Liver (tissue), 7 donors: ENCODE measurements at regions not wholly inside any gene's neighbourhood (a gene's known extent, or its start where the extent isn't known, plus 50 kb on each side); places are given as distances from the start of the nearest gene placed in this dataset.

Experiments
- DNase-seq: peaks from one replicate; pipeline ENCODE4 v3.0.0-alpha.2; 2017; ENCODE audit warnings: low spot score
- H3K27ac ChIP-seq, 2 donors: one replicate each; pipeline ENCODE4 v1.7.0; 2013; ENCODE audit warnings: inconsistent platforms in 2 of 2, low read length in 2 of 2, control low read depth in 1 of 2, low read depth in 1 of 2, mild to moderate bottlenecking in 1 of 2
- H3K27me3 ChIP-seq, 4 donors: one replicate each; pipeline versions ENCODE4 v1.6.1 to v1.7.0; 2013; ENCODE audit warnings: low read length in 3 of 4, inconsistent platforms in 1 of 4, mild to moderate bottlenecking in 1 of 4, moderate library complexity in 1 of 4; ENCODE audit not compliant: control insufficient read depth in 4 of 4, insufficient read depth in 4 of 4
- H3K36me3 ChIP-seq, 4 donors: one replicate each; pipeline versions ENCODE4 v1.6.1 to v1.7.0; 2013; ENCODE audit warnings: low read length in 3 of 4, mild to moderate bottlenecking in 3 of 4, low read depth in 1 of 4, moderate library complexity in 1 of 4; ENCODE audit not compliant: control insufficient read depth in 4 of 4, insufficient read depth in 3 of 4
- H3K4me1 ChIP-seq, 4 donors: one replicate each; pipeline versions ENCODE4 v1.6.1 to v1.7.0; 2013; ENCODE audit warnings: low read length in 3 of 4, mild to moderate bottlenecking in 3 of 4, moderate library complexity in 1 of 4; ENCODE audit not compliant: control insufficient read depth in 4 of 4, insufficient read depth in 4 of 4
- H3K4me3 ChIP-seq, 3 donors: one replicate each; pipeline versions ENCODE4 v1.6.1 to v1.7.0; 2013; ENCODE audit warnings: low read length in 3 of 3, control low read depth in 1 of 3, low read depth in 1 of 3, mild to moderate bottlenecking in 1 of 3
- H3K9ac ChIP-seq, 2 donors: one replicate each; pipeline ENCODE4 v1.7.0; 2013; ENCODE audit warnings: low read length in 2 of 2, mild to moderate bottlenecking in 2 of 2, moderate library complexity in 2 of 2, control low read depth in 1 of 2, low read depth in 1 of 2
- H3K9me3 ChIP-seq, 4 donors: one replicate each; pipeline versions ENCODE4 v1.6.1 to v1.7.0; 2013; ENCODE audit warnings: low read length in 3 of 4; ENCODE audit not compliant: control insufficient read depth in 4 of 4
- ATF3 ChIP-seq: IDR thresholded peaks from 2 replicates; pipeline ENCODE4 v1.6.1; 2016; ENCODE audit warnings: antibody characterized with exemption
- CTCF ChIP-seq: fragments of 150-350 bp; IDR thresholded peaks from 2 replicates; pipeline ENCODE4 v1.5.1; 2017; ENCODE audit warnings: improper control_type of control experiment, low read depth, low read length; ENCODE audit not compliant: missing input control
- EGR1 ChIP-seq, 2 donors: IDR thresholded peaks; 2 replicates each; pipeline ENCODE4 v1.6.1; 2016 to 2018; ENCODE audit warnings: antibody characterized with exemption in 2 of 2, low read depth in 2 of 2
- FOXA1 ChIP-seq: IDR thresholded peaks from 2 replicates; pipeline ENCODE4 v1.6.1; 2016; ENCODE audit warnings: antibody characterized with exemption
- FOXA2 ChIP-seq: IDR thresholded peaks from 2 replicates; pipeline ENCODE4 v1.6.1; 2016; ENCODE audit warnings: antibody characterized with exemption
- GABPA ChIP-seq, 2 donors: IDR thresholded peaks in 1 of 2; conservative IDR thresholded peaks in 1 of 2; 2 replicates each; pipeline ENCODE4 v1.6.1; 2016; ENCODE audit warnings: antibody characterized with exemption in 2 of 2, mild to moderate bottlenecking in 1 of 2, moderate library complexity in 1 of 2
- HNF4A ChIP-seq, 2 donors: conservative IDR thresholded peaks; 2 replicates each; pipeline ENCODE4 v1.6.1; 2016; ENCODE audit warnings: antibody characterized with exemption in 2 of 2, mild to moderate bottlenecking in 2 of 2
- HNF4G ChIP-seq: IDR thresholded peaks from 2 replicates; pipeline ENCODE4 v1.6.1; 2016; ENCODE audit warnings: antibody characterized with exemption
- JUND ChIP-seq, 2 donors: IDR thresholded peaks; 2 replicates each; pipeline ENCODE4 v1.6.1; 2016; ENCODE audit warnings: antibody characterized with exemption in 2 of 2
- MAX ChIP-seq: IDR thresholded peaks from 2 replicates; pipeline ENCODE4 v1.6.1; 2016; ENCODE audit warnings: antibody characterized with exemption
- NR2F2 ChIP-seq: IDR thresholded peaks from 2 replicates; pipeline ENCODE4 v1.6.1; 2016; ENCODE audit warnings: antibody characterized with exemption
- RAD21 ChIP-seq, 2 donors: IDR thresholded peaks; 2 replicates each; pipeline ENCODE4 v1.6.1; 2016; ENCODE audit warnings: antibody characterized with exemption in 2 of 2, mild to moderate bottlenecking in 2 of 2
- REST ChIP-seq: IDR thresholded peaks from 2 replicates; pipeline ENCODE4 v1.6.1; 2016; ENCODE audit warnings: antibody characterized with exemption, mild to moderate bottlenecking
- RXRA ChIP-seq, 2 donors: IDR thresholded peaks; 2 replicates each; pipeline ENCODE4 v1.6.1; 2017 to 2018; ENCODE audit warnings: antibody characterized with exemption in 2 of 2, mild to moderate bottlenecking in 1 of 2
- SP1 ChIP-seq: IDR thresholded peaks from 2 replicates; pipeline ENCODE4 v1.6.1; 2018; ENCODE audit warnings: antibody characterized with exemption, mild to moderate bottlenecking
- TAF1 ChIP-seq: conservative IDR thresholded peaks from 2 replicates; pipeline ENCODE4 v1.6.1; 2016; ENCODE audit warnings: antibody characterized with exemption, mild to moderate bottlenecking
- YY1 ChIP-seq: IDR thresholded peaks from 2 replicates; pipeline ENCODE4 v1.6.1; 2016; ENCODE audit warnings: antibody characterized with exemption, mild to moderate bottlenecking
- ZBTB33 ChIP-seq: IDR thresholded peaks from 2 replicates; pipeline ENCODE4 v1.6.1; 2016; ENCODE audit warnings: antibody characterized with exemption
- donor health status: healthy.
- donor health status: healthy.
- donor health status: healthy.
- donor health status: healthy.

- H3K4me1 ChIP-seq: no peaks in the 10 kb centered on the region
- H3K27ac ChIP-seq: no peak overlapping the region
- H3K9me3 ChIP-seq: no peaks in the 10 kb centered on the region
- H3K27me3 ChIP-seq: no peaks in the 10 kb centered on the region
- no peak overlapping the region for H3K9ac ChIP-seq
- no peaks in the 10 kb centered on the region for H3K36me3 ChIP-seq
- no peak overlapping the region for H3K4me3 ChIP-seq
- TF ChIP-seq GABPA (IDR thresholded peaks at IDR 0.05 in 1 of 2, conservative IDR thresholded peaks at IDR 0.05 in 1 of 2) (no peak), CTCF (no peak), JUND (IDR thresholded peaks at IDR 0.05) (no peak), SP1 (no peak), FOXA1 (no peak), HNF4A (conservative IDR thresholded peaks at IDR 0.05) (no peak), NR2F2 (no peak), RAD21 (IDR thresholded peaks at IDR 0.05) (no peak), YY1 (no peak), EGR1 (IDR thresholded peaks at IDR 0.05; ENCODE audit: low read depth in 2 of 2) (no peak), ZBTB33 (no peak), ATF3 (no peak), HNF4G (no peak), MAX (no peak), RXRA (IDR thresholded peaks at IDR 0.05) (no peak), TAF1 (no peak), REST (no peak), FOXA2 (no peak)
- DNase-seq: no peak
Measured at GRCh38 chr9:24912767-24913166, 367.1 kb upstream of the IZUMO3 start.

GRCh38 chr9:24901319-24901718 lies 355.6 kb upstream of the IZUMO3 start:
- Histone ChIP-seq H3K27ac (no peak overlapping the region), H3K27me3 (no peaks in the 10 kb centered on the region), H3K9me3 (no peaks in the 10 kb centered on the region), H3K4me3 (no peak overlapping the region), H3K36me3 (no peaks in the 10 kb centered on the region), H3K9ac (no peak overlapping the region), H3K4me1 (no peaks in the 10 kb centered on the region)
- DNase-seq: no peak
- no peak for TF ChIP-seq TAF1
- TF ChIP-seq FOXA2: no peak
- TF ChIP-seq EGR1 (IDR thresholded peaks at IDR 0.05; ENCODE audit: low read depth in 2 of 2): no peak
- no peak for TF ChIP-seq RXRA (IDR thresholded peaks at IDR 0.05)
- no peak for TF ChIP-seq HNF4G
- TF ChIP-seq YY1: no peak
- TF ChIP-seq REST: no peak
